ENCODE measurements at regions not wholly inside any gene's neighbourhood (a gene's known extent, or its start where the extent isn't known, plus 50 kb on each side); places are given as distances from the start of the nearest gene placed in this dataset.

GRCh38 chr1:105180789-105181188 is 1431.1 kb downstream of the AMY1C start:
- H3K9me3 ChIP-seq (replicated peaks in 1 of 2; ENCODE audit: control insufficient read depth in 2 of 2, insufficient read depth in 1 of 2, low read depth in 1 of 2, low read length in 2 of 2), result no peaks in the 10 kb centered on the region
- no peak overlapping the region for H3K18ac ChIP-seq (ENCODE audit: low read length)
- H3K36me3 ChIP-seq (replicated peaks in 1 of 2; ENCODE audit: control insufficient read depth in 2 of 2, insufficient read depth in 2 of 2, low read length in 2 of 2), result no peaks in the 10 kb centered on the region
- no peak overlapping the region for H3K9ac ChIP-seq (ENCODE audit: low read depth, low read length, poor library complexity)
- no peak overlapping the region for H2BK15ac ChIP-seq (ENCODE audit: low read length)
- no peak overlapping the region for H2BK120ac ChIP-seq (ENCODE audit: low read depth, low read length)
- H3K4me3 ChIP-seq (ENCODE audit: low read length in 2 of 2), result no peak overlapping the region
- H3K79me1 ChIP-seq (ENCODE audit: low read depth, low read length), result no peaks in the 10 kb centered on the region
- no peak overlapping the region for H3K23ac ChIP-seq (ENCODE audit: low read depth, low read length, poor library complexity)
- H2AFZ ChIP-seq (ENCODE audit: low read length), result no peak overlapping the region
- no peak for DNase-seq (ENCODE audit: low spot score)
- no peak overlapping the region for H2BK5ac ChIP-seq (ENCODE audit: low read length)
- no peak overlapping the region for H2BK12ac ChIP-seq (ENCODE audit: low read length)
- no peak overlapping the region for H3K14ac ChIP-seq (ENCODE audit: low read length)
- H2AK5ac ChIP-seq (ENCODE audit: low read depth, low read length), result no peak overlapping the region
- H3K27ac ChIP-seq (replicated peaks; ENCODE audit: low read length), result no peak overlapping the region
- no peak overlapping the region for H3K4me2 ChIP-seq (ENCODE audit: insufficient read depth, low read length, poor library complexity, severe bottlenecking)
- no peak overlapping the region for H3K4ac ChIP-seq (ENCODE audit: low read length)
- no peaks in the 10 kb centered on the region for H3K27me3 ChIP-seq (ENCODE audit: control insufficient read depth in 3 of 3, insufficient read depth in 3 of 3, low read depth in 1 of 3, low read length in 3 of 3)
- WGBS, 2 donors (ENCODE audit: extremely low coverage in 2 of 2, insufficient read length in 2 of 2, insufficient replicate concordance in 1 of 2), result no CpG with 5 or more reads among the region's 1 CpG
- H3K4me1 ChIP-seq (ENCODE audit: control insufficient read depth in 2 of 2, insufficient read depth in 1 of 2, low read depth in 1 of 2, low read length in 2 of 2), result no peaks in the 10 kb centered on the region
- no peak overlapping the region for H4K91ac ChIP-seq (ENCODE audit: low read depth, low read length, poor library complexity)
- no peak overlapping the region for H4K8ac ChIP-seq (ENCODE audit: low read depth, low read length)

- no peak overlapping the region for H2BK12ac ChIP-seq (ENCODE audit: low read length)
- no peak overlapping the region for H2BK120ac ChIP-seq (ENCODE audit: low read depth, low read length)
- no peak overlapping the region for H2BK5ac ChIP-seq (ENCODE audit: low read length)
- H4K91ac ChIP-seq (ENCODE audit: low read depth, low read length, poor library complexity), result no peak overlapping the region
- no peak overlapping the region for H3K4ac ChIP-seq (ENCODE audit: low read length)
- no peak overlapping the region for H3K4me3 ChIP-seq (ENCODE audit: low read length in 2 of 2)
- no peaks in the 10 kb centered on the region for H3K9me3 ChIP-seq (replicated peaks in 1 of 2; ENCODE audit: control insufficient read depth in 2 of 2, insufficient read depth in 1 of 2, low read depth in 1 of 2, low read length in 2 of 2)
- H2AFZ ChIP-seq (ENCODE audit: low read length), result no peak overlapping the region
- H3K36me3 ChIP-seq (replicated peaks in 1 of 2; ENCODE audit: control insufficient read depth in 2 of 2, insufficient read depth in 2 of 2, low read length in 2 of 2), result no peaks in the 10 kb centered on the region
- H3K4me2 ChIP-seq (ENCODE audit: insufficient read depth, low read length, poor library complexity, severe bottlenecking), result no peak overlapping the region
- no peaks in the 10 kb centered on the region for H3K4me1 ChIP-seq (ENCODE audit: control insufficient read depth in 2 of 2, insufficient read depth in 1 of 2, low read depth in 1 of 2, low read length in 2 of 2)
- no peaks in the 10 kb centered on the region for H3K27me3 ChIP-seq (ENCODE audit: control insufficient read depth in 3 of 3, insufficient read depth in 3 of 3, low read depth in 1 of 3, low read length in 3 of 3)
- H3K27ac ChIP-seq (replicated peaks; ENCODE audit: low read length), result no peak overlapping the region
- H3K23ac ChIP-seq (ENCODE audit: low read depth, low read length, poor library complexity), result no peak overlapping the region
- no peak overlapping the region for H2AK5ac ChIP-seq (ENCODE audit: low read depth, low read length)
- WGBS, 2 donors (ENCODE audit: extremely low coverage in 2 of 2, insufficient read length in 2 of 2, insufficient replicate concordance in 1 of 2), result no CpG with 5 or more reads among the region's 5 CpGs
- no peak for DNase-seq (ENCODE audit: low spot score)
- no peak overlapping the region for H3K18ac ChIP-seq (ENCODE audit: low read length)
- H3K79me1 ChIP-seq (ENCODE audit: low read depth, low read length), result no peaks in the 10 kb centered on the region
- no peak overlapping the region for H2BK15ac ChIP-seq (ENCODE audit: low read length)
- no peak overlapping the region for H3K9ac ChIP-seq (ENCODE audit: low read depth, low read length, poor library complexity)
- H4K8ac ChIP-seq (ENCODE audit: low read depth, low read length), result no peak overlapping the region
- H3K14ac ChIP-seq (ENCODE audit: low read length), result no peak overlapping the region
These were observed 1455.2 kb downstream of the AMY1C start for GRCh38 chr1:105204836-105205371.

DNA sequence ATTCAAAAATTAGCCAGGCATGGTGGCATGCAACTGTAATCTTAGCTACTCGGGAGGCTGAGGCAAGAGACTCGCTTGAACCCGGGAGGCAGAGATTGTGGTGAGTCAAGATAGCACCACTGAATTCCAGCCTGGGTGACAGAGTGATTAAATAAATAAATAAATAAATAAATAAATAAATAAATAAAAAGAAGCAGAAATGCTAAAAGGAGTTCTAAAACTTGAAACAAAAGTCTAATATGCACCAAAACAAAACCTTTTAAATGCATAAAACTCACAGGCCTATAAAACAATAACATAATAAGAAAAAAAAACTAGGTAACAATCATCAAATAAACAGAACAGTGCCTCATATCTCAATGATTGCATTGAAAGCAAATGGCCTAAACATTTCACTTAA is 1458.9 kb downstream of the AMY1C start:
- Histone ChIP-seq H3K79me1 (ENCODE audit: low read depth, low read length) (no peaks in the 10 kb centered on the region), H4K8ac (ENCODE audit: low read depth, low read length) (no peak overlapping the region), H2AK5ac (ENCODE audit: low read depth, low read length) (no peak overlapping the region), H3K4ac (ENCODE audit: low read length) (no peak overlapping the region), H3K4me1 (ENCODE audit: control insufficient read depth in 2 of 2, insufficient read depth in 1 of 2, low read depth in 1 of 2, low read length in 2 of 2) (no peaks in the 10 kb centered on the region), H4K91ac (ENCODE audit: low read depth, low read length, poor library complexity) (no peak overlapping the region), H3K9ac (ENCODE audit: low read depth, low read length, poor library complexity) (no peak overlapping the region), H3K18ac (ENCODE audit: low read length) (no peak overlapping the region), H2BK120ac (ENCODE audit: low read depth, low read length) (no peak overlapping the region), H2BK12ac (ENCODE audit: low read length) (no peak overlapping the region), H3K23ac (ENCODE audit: low read depth, low read length, poor library complexity) (no peak overlapping the region), H3K4me3 (ENCODE audit: low read length in 2 of 2) (no peak overlapping the region), H2AFZ (ENCODE audit: low read length) (no peak overlapping the region), H2BK15ac (ENCODE audit: low read length) (no peak overlapping the region), H3K9me3 (replicated peaks in 1 of 2; ENCODE audit: control insufficient read depth in 2 of 2, insufficient read depth in 1 of 2, low read depth in 1 of 2, low read length in 2 of 2) (no peaks in the 10 kb centered on the region), H3K14ac (ENCODE audit: low read length) (no peak overlapping the region), H3K27me3 (ENCODE audit: control insufficient read depth in 3 of 3, insufficient read depth in 3 of 3, low read depth in 1 of 3, low read length in 3 of 3) (no peaks in the 10 kb centered on the region), H3K4me2 (ENCODE audit: insufficient read depth, low read length, poor library complexity, severe bottlenecking) (no peak overlapping the region), H3K36me3 (replicated peaks in 1 of 2; ENCODE audit: control insufficient read depth in 2 of 2, insufficient read depth in 2 of 2, low read length in 2 of 2) (no peaks in the 10 kb centered on the region), H3K27ac (replicated peaks; ENCODE audit: low read length) (no peak overlapping the region), H2BK5ac (ENCODE audit: low read length) (no peak overlapping the region)
- DNase-seq (ENCODE audit: low spot score), result no peak
- WGBS, 2 donors (ENCODE audit: extremely low coverage in 2 of 2, insufficient read length in 2 of 2, insufficient replicate concordance in 1 of 2), result no CpG with 5 or more reads among the region's 3 CpGs

DNA sequence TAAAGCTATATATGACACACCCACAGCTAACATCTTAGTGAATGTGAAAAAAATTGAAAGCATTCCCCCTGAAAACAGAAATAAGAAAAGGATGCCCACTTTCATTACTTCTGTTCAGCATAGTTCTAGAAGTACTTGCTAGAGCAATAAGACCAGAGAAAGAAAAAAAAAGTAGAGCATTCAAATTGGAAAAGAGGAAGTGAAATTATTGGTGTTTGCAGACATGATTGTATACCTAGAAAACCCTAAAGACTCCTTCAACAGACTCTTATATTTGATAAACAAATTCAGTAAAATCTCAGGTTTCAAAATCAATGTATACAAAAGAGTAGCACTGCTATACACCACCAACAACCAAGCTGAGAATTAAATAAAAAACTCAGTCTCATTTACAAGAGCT is 1461.0 kb downstream of the AMY1C start:
- Histone ChIP-seq H3K27me3 (ENCODE audit: control insufficient read depth in 3 of 3, insufficient read depth in 3 of 3, low read depth in 1 of 3, low read length in 3 of 3) (no peaks in the 10 kb centered on the region), H2BK12ac (ENCODE audit: low read length) (no peak overlapping the region), H3K79me1 (ENCODE audit: low read depth, low read length) (no peaks in the 10 kb centered on the region), H3K27ac (replicated peaks; ENCODE audit: low read length) (no peak overlapping the region), H3K4me3 (ENCODE audit: low read length in 2 of 2) (no peak overlapping the region), H3K4me1 (ENCODE audit: control insufficient read depth in 2 of 2, insufficient read depth in 1 of 2, low read depth in 1 of 2, low read length in 2 of 2) (no peaks in the 10 kb centered on the region), H3K4ac (ENCODE audit: low read length) (no peak overlapping the region), H2BK5ac (ENCODE audit: low read length) (no peak overlapping the region), H3K4me2 (ENCODE audit: insufficient read depth, low read length, poor library complexity, severe bottlenecking) (no peak overlapping the region), H2AFZ (ENCODE audit: low read length) (no peak overlapping the region), H2AK5ac (ENCODE audit: low read depth, low read length) (no peak overlapping the region), H3K23ac (ENCODE audit: low read depth, low read length, poor library complexity) (no peak overlapping the region), H3K9me3 (replicated peaks in 1 of 2; ENCODE audit: control insufficient read depth in 2 of 2, insufficient read depth in 1 of 2, low read depth in 1 of 2, low read length in 2 of 2) (no peaks in the 10 kb centered on the region), H2BK15ac (ENCODE audit: low read length) (no peak overlapping the region), H4K8ac (ENCODE audit: low read depth, low read length) (no peak overlapping the region), H3K18ac (ENCODE audit: low read length) (no peak overlapping the region), H4K91ac (ENCODE audit: low read depth, low read length, poor library complexity) (no peak overlapping the region), H3K9ac (ENCODE audit: low read depth, low read length, poor library complexity) (no peak overlapping the region), H2BK120ac (ENCODE audit: low read depth, low read length) (no peak overlapping the region), H3K36me3 (replicated peaks in 1 of 2; ENCODE audit: control insufficient read depth in 2 of 2, insufficient read depth in 2 of 2, low read length in 2 of 2) (no peaks in the 10 kb centered on the region), H3K14ac (ENCODE audit: low read length) (no peak overlapping the region)
- DNase-seq (ENCODE audit: low spot score), result no peak
